ENCODE measurements at regions not wholly inside any gene's neighbourhood (a gene's known extent, or its start where the extent isn't known, plus 50 kb on each side); places are given as distances from the start of the nearest gene placed in this dataset.

- no peak for FAIRE-seq
- intact Hi-C loops (cut with micrococcal nuclease; ENCODE audit: unreplicated experiment) (no loop called here), in situ Hi-C loops (cut with MboI) (no loop called here)
- H3K27ac ChIP-seq (ENCODE audit: control insufficient read depth, insufficient read depth), result no peak overlapping the region
- H2AFZ ChIP-seq (ENCODE audit: control insufficient read depth, low read depth, low read length), result no peak overlapping the region
- CTCF ChIA-PET, result interaction anchor here (2.4 kb wide), 1 partner anchor 11 kb away, joined by 8 read pairs; no protein-coding TSS in a partner anchor
- no peak for DNase-seq (ENCODE audit: low read depth, low spot score)
- H3K36me3 ChIP-seq (ENCODE audit: control insufficient read depth in 2 of 2, insufficient read depth in 2 of 2, low read length in 1 of 2), result no peaks in the 10 kb centered on the region
- SMC1A ChIA-PET (ENCODE audit: uncharacterized antibody, unreplicated experiment), result no interaction called here
- H4K20me1 ChIP-seq (ENCODE audit: control insufficient read depth, insufficient read depth), result no peaks in the 10 kb centered on the region
- no peak overlapping the region for H3K4me3 ChIP-seq
- no peak overlapping the region for H3K4me2 ChIP-seq (ENCODE audit: control insufficient read depth, insufficient read depth)
- no peaks in the 10 kb centered on the region for H3K27me3 ChIP-seq (replicated peaks in 1 of 2; ENCODE audit: control insufficient read depth in 2 of 2, insufficient read depth in 2 of 2, low read length in 1 of 2)
- no peaks in the 10 kb centered on the region; the same call in 2 of the 3 replicates for H3K9me3 ChIP-seq (replicated peaks; ENCODE audit: control insufficient read depth, insufficient read depth, low read length)
- POLR2A ChIA-PET, result no interaction called here
- no peak overlapping the region for H3K9ac ChIP-seq (ENCODE audit: control insufficient read depth, insufficient read depth, low read length)
- no peak for TF ChIP-seq CREM (IDR thresholded peaks at IDR 0.05; ENCODE audit: low read depth)
- TF ChIP-seq POLR2AphosphoS5 (IDR thresholded peaks at IDR 0.05; ENCODE audit: low read length), result no peak
- no peak for TF ChIP-seq ZNF592 (IDR thresholded peaks at IDR 0.05)
- TF ChIP-seq IKZF1 (conservative IDR thresholded peaks at IDR 0.05), result no peak
- no peak for TF ChIP-seq BACH1 (IDR thresholded peaks at IDR 0.05; ENCODE audit: borderline replicate concordance)
- TF ChIP-seq MAX (IDR thresholded peaks at IDR 0.05; ENCODE audit: low read depth, low read length), result no peak
- TF ChIP-seq NR2C2 (IDR thresholded peaks at IDR 0.05; ENCODE audit: borderline replicate concordance, control insufficient read depth, insufficient read length, low read depth), result no peak
- TF ChIP-seq LARP7 (IDR thresholded peaks at IDR 0.05), result no peak
- no peak for TF ChIP-seq ZBTB40 (IDR thresholded peaks at IDR 0.05; ENCODE audit: borderline replicate concordance)
- no peak for TF ChIP-seq NRF1 (conservative IDR thresholded peaks at IDR 0.05; ENCODE audit: low read depth, low read length)
- no peak for TF ChIP-seq MTA2 (IDR thresholded peaks at IDR 0.05; ENCODE audit: low read depth)
- TF ChIP-seq EED (IDR thresholded peaks at IDR 0.05; ENCODE audit: low read depth), result no peak
- RAD21 ChIA-PET (ENCODE audit: unreplicated experiment), result no interaction called here
- no TSS peak for BruUV-seq (replicated peaks)
- no peak for ATAC-seq
- no peaks in the 10 kb centered on the region for H3K79me2 ChIP-seq (ENCODE audit: control insufficient read depth, insufficient read depth, low read length)
- no peaks in the 10 kb centered on the region for H3K4me1 ChIP-seq (ENCODE audit: control insufficient read depth, insufficient read depth, low read length)
These were observed 218.6 kb upstream of the DMRTA1 start for GRCh38 chr9:22227986-22228385.
